WERI-Rb-1 (cell line): ENCODE measurements at regions not wholly inside any gene's neighbourhood (a gene's known extent, or its start where the extent isn't known, plus 50 kb on each side); places are given as distances from the start of the nearest gene placed in this dataset.

Experiments
- DNase-seq: peaks from one replicate; pipeline ENCODE4 v3.0.0-alpha.2; 2020
- H3K27ac ChIP-seq: fragments of 250-450 bp; sonication (Bioruptor Pico); 2 replicates; pipeline ENCODE4 v1.5.1; 2020; ENCODE audit warnings: mild to moderate bottlenecking, moderate library complexity
- H3K27me3 ChIP-seq: fragments of 250-450 bp; sonication (Bioruptor Pico); 2 replicates; pipeline ENCODE4 v1.5.1; 2021; ENCODE audit warnings: mild to moderate bottlenecking, low read depth, moderate library complexity; ENCODE audit not compliant: insufficient read depth, severe bottlenecking
- H3K36me3 ChIP-seq: fragments of 250-450 bp; sonication (Bioruptor Pico); 2 replicates; pipeline ENCODE4 v1.5.1; 2020; ENCODE audit warnings: mild to moderate bottlenecking, moderate library complexity
- H3K4me3 ChIP-seq: 2 replicates; pipeline ENCODE4 v1.5.1; 2011; ENCODE audit warnings: low read depth, mild to moderate bottlenecking, control low read depth, low read length
- H3K9me3 ChIP-seq: fragments of 250-450 bp; sonication (Bioruptor Pico); 2 replicates; pipeline ENCODE4 v1.5.1; 2021; ENCODE audit warnings: mild to moderate bottlenecking, moderate library complexity; ENCODE audit not compliant: severe bottlenecking
- CTCF ChIP-seq: IDR thresholded peaks from 2 replicates; pipeline ENCODE4 v1.5.1; 2011; ENCODE audit warnings: low read depth, mild to moderate bottlenecking, control low read depth, inconsistent platforms, low read length

DNA sequence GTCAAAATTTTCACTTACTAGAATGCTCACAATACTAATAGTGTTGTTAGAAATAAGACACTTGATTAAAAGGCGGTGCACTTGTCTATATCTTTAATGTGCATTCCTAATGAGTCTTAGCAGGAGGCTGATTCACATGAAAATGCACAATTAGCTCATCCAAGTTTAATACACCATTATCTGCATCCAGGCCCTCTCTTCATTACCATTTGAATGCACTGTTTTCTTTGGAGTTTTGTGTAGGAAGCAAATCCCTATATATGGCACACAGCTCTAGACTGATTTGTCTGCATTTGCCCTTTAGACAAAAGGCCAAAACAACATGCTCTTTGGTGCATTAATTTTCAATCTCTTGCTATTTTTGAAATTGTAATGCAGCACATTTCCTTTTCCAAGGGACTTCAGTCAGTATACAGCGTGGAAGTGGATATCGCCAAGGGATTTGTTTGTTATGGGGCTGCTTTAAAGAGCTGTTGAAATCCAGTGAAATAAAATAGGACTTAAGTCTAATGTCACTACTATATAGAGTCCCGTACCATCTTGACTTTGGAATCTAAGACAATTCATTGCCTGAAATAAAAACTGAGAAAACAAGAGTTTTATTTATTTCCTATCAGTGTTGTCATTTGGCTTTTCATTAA lies 257.6 kb upstream of the CPHXL start:
- no peaks in the 10 kb centered on the region for H3K36me3 ChIP-seq
- H3K27ac ChIP-seq: no peak overlapping the region
- DNase-seq: no peak
- no peaks in the 10 kb centered on the region for H3K27me3 ChIP-seq
- H3K9me3 ChIP-seq: peaks cover 3% of the 10 kb centered on the region
- H3K4me3 ChIP-seq: no peak overlapping the region
- TF ChIP-seq CTCF: no peak

- no peak for TF ChIP-seq CTCF
- Histone ChIP-seq H3K36me3 (no peaks in the 10 kb centered on the region), H3K27ac (no peak overlapping the region), H3K9me3 (peaks cover 3% of the 10 kb centered on the region), H3K27me3 (no peaks in the 10 kb centered on the region), H3K4me3 (no peak overlapping the region)
- DNase-seq: no peak
Observed at GRCh38 chr16:75987323-75987722, 261.0 kb upstream of the CPHXL start.

DNA sequence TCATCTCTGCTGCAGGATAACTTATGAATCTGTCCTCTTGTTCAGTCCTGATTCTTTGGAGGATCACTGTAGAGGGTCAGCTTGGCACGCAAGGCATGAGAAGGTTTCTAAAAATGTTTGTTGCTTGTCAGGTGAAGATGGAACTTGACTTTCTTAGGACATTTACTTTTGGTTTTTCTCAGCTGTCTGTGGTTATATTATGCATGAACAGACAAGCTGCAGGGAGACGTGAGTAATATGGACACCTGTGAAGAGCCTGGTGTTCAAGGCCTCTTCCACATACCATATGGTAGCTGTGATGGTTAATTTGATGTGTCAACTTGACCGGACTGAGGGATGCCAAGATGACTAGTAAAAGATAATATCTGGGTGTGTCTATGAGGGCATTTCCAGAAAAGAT lies 270.2 kb upstream of the CPHXL start:
- DNase-seq: no peak
- no peak for TF ChIP-seq CTCF

GRCh38 chr16:75997606-75998005 lies 271.3 kb upstream of the CPHXL start:
- no peaks in the 10 kb centered on the region for H3K36me3 ChIP-seq
- H3K4me3 ChIP-seq: no peak overlapping the region
- H3K27ac ChIP-seq: no peak overlapping the region
- no peak for TF ChIP-seq CTCF
- DNase-seq: no peak
- H3K9me3 ChIP-seq: no peaks in the 10 kb centered on the region
- H3K27me3 ChIP-seq: no peaks in the 10 kb centered on the region

More for the DNA sequence above, 270.2 kb upstream of the CPHXL start:
- no peaks in the 10 kb centered on the region for H3K27me3 ChIP-seq
- H3K9me3 ChIP-seq: no peaks in the 10 kb centered on the region
- no peaks in the 10 kb centered on the region for H3K36me3 ChIP-seq
- no peak overlapping the region for H3K4me3 ChIP-seq
- H3K27ac ChIP-seq: no peak overlapping the region

GRCh38 chr16:76007645-76008044 lies 269.6 kb upstream of the CNTNAP4 start:
- TF ChIP-seq CTCF: no peak
- Histone ChIP-seq H3K27me3 (no peaks in the 10 kb centered on the region), H3K9me3 (no peaks in the 10 kb centered on the region), H3K27ac (no peak overlapping the region), H3K36me3 (no peaks in the 10 kb centered on the region), H3K4me3 (no peak overlapping the region)
- no peak for DNase-seq

DNA sequence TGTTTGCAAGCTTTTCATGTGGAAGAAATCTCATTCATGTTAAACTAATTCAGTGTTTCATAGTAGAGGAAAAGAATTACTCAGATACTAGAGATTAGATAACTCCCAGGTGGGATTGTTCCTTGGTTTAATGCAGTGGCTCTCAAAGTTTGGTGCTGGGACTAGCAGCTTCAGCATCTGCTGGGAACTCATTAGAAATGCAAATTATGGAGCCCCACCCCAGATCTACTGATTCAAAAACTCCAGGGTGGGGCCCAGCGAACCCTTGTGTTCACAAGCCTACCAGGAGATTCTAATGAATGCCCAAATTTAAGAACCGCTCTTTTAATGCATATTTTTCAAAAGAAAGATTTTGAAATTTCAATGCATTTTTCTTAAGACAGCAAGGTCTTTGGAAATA lies 253.4 kb upstream of the CNTNAP4 start:
- no peak overlapping the region for H3K27ac ChIP-seq
- H3K27me3 ChIP-seq: no peaks in the 10 kb centered on the region
- H3K4me3 ChIP-seq: no peak overlapping the region
- no peaks in the 10 kb centered on the region for H3K36me3 ChIP-seq
- no peaks in the 10 kb centered on the region for H3K9me3 ChIP-seq
- DNase-seq: no peak
- TF ChIP-seq CTCF: no peak
